Aorta (tissue), 5 donors: ENCODE measurements at regions not wholly inside any gene's neighbourhood (a gene's known extent, or its start where the extent isn't known, plus 50 kb on each side); places are given as distances from the start of the nearest gene placed in this dataset.

Experiments used
- ATAC-seq: fragments of 200-7000 bp; cut with Tn5 transposase; one replicate; pipeline ENCODE4 v1.9.1; 2022; ENCODE audit warnings: moderate library complexity; ENCODE audit not compliant: low FRiP score
- DNase-seq, 2 donors: peaks; one replicate each; pipeline ENCODE4 v3.0.0-alpha.2; 2020
- H3K27ac ChIP-seq, 2 donors: one replicate each; pipeline ENCODE4 v1.5.1; 2013; ENCODE audit warnings: low read length in 2 of 2, mild to moderate bottlenecking in 2 of 2, moderate library complexity in 2 of 2, control low read depth in 1 of 2, inconsistent platforms in 1 of 2, low read depth in 1 of 2
- H3K27me3 ChIP-seq, 2 donors: one replicate each; pipeline ENCODE4 v1.6.1; 2013; ENCODE audit warnings: control low read depth in 1 of 2, low read length in 1 of 2, mild to moderate bottlenecking in 1 of 2, moderate library complexity in 1 of 2; ENCODE audit not compliant: insufficient read depth in 2 of 2, control insufficient read depth in 1 of 2
- H3K36me3 ChIP-seq, 2 donors: one replicate each; pipeline ENCODE4 v1.6.1; 2013; ENCODE audit warnings: control low read depth in 1 of 2, low read length in 1 of 2, mild to moderate bottlenecking in 1 of 2; ENCODE audit not compliant: insufficient read depth in 2 of 2, control insufficient read depth in 1 of 2
- H3K4me1 ChIP-seq, 2 donors: one replicate each; pipeline ENCODE4 v1.6.1; 2013; ENCODE audit warnings: low read length in 2 of 2, control low read depth in 1 of 2, mild to moderate bottlenecking in 1 of 2, moderate library complexity in 1 of 2; ENCODE audit not compliant: insufficient read depth in 2 of 2, control insufficient read depth in 1 of 2
- H3K4me3 ChIP-seq, 2 donors: one replicate each; pipeline ENCODE4 v1.5.1; 2013; ENCODE audit warnings: low read length in 2 of 2, control low read depth in 1 of 2, mild to moderate bottlenecking in 1 of 2
- H3K9me3 ChIP-seq: one replicate; pipeline ENCODE4 v1.6.1; 2013; ENCODE audit warnings: mild to moderate bottlenecking, low read length; ENCODE audit not compliant: control insufficient read depth
- WGBS, 2 donors: extraction: QIAGEN DNeasy Blood & Tissue Kit; methylation state at CpG; one replicate each; pipeline ENCODE4 v1.1.7; 2013; 5-methylcytosine and 5-hydroxymethylcytosine counted together
- intact Hi-C, 2 donors: fragments of 100-400 bp; cut with DNase I; formaldehyde crosslinking; loops; one replicate each; pipeline versions ENCODE4 v1.14.2 to v1.15.0; 2022
- donor health status: healthy with polysubstance abuse.
- donor health status: Bipolar disorder and iron deficiency.
- donor health status: DM: no; HTN: no; CAD: no.
- donor health status: DM: no; HTN: no; CAD: no.
- donor health status: DM: yes; HTN: yes; CAD: no.

DNA sequence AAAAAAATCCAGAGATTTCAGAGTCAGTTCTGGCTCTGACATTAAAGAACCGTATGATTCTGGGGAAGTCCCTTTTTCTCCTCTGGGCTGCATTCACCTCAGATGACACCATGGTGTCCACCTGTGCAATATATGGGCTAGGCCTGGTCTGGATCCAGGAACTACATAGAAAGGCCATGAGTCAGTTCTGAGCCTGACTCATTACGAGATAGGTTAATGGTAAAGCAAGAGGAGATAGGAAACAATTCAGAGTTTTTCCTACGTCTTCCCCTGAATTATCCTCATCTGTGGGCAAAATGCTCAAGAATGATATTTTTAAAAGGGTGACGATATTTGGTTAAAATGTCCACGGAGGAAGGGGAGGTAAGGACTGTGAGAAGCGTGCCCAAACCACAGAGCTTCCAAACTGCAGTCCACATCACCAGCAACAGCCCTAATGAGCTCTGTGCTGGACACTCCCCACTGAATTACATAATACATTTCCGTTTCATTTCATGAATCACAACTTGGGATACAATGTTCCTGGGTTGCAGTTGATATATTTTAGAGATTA lies 180.1 kb upstream of the OSR1 start:
- DNase-seq (peak in 1 of 2 donors; percentile 57), ATAC-seq (peak; percentile 77)
- no peaks in the 10 kb centered on the region for H3K36me3 ChIP-seq
- intact Hi-C loops: no loop called here
- no peaks in the 10 kb centered on the region for H3K4me1 ChIP-seq
- H3K27ac ChIP-seq: peak overlapping the region in 1 of 2 donors; percentile 32
- peaks cover 2% of the 10 kb centered on the region for H3K9me3 ChIP-seq
- WGBS, 2 donors: 22 to 31% methylated on average over 7 of the region's 7 CpGs
- H3K27me3 ChIP-seq: no peaks in the 10 kb centered on the region
- H3K4me3 ChIP-seq: no peak overlapping the region

DNA sequence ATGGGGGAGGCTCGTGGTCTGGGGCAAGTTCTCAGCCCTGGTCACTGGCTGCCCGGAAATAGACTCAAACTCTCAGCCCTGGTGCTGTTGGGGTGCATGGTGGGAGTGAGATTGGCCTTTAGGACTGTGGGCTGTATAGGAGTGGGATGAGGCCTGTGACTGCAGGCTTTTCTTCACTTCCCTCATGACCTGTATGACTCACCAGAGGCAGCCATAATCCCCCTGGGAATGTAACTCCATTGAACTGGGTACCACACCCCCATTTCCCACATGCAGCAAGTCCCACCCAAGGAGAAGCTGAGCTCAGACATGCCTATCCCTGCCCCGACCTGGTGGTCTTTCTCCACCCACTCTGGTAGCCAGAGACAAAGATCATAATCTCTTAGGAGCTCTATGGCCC lies 177.7 kb upstream of the OSR1 start:
- no peak for ATAC-seq
- H3K4me3 ChIP-seq: no peak overlapping the region
- H3K36me3 ChIP-seq: no peaks in the 10 kb centered on the region
- no peak for DNase-seq
- 65 to 77% methylated on average over 3 of the region's 3 CpGs for WGBS, 2 donors
- intact Hi-C loops: no loop called here
- H3K27me3 ChIP-seq: no peaks in the 10 kb centered on the region
- H3K27ac ChIP-seq: no peak overlapping the region
- peaks cover 2% of the 10 kb centered on the region for H3K9me3 ChIP-seq
- no peaks in the 10 kb centered on the region for H3K4me1 ChIP-seq

DNA sequence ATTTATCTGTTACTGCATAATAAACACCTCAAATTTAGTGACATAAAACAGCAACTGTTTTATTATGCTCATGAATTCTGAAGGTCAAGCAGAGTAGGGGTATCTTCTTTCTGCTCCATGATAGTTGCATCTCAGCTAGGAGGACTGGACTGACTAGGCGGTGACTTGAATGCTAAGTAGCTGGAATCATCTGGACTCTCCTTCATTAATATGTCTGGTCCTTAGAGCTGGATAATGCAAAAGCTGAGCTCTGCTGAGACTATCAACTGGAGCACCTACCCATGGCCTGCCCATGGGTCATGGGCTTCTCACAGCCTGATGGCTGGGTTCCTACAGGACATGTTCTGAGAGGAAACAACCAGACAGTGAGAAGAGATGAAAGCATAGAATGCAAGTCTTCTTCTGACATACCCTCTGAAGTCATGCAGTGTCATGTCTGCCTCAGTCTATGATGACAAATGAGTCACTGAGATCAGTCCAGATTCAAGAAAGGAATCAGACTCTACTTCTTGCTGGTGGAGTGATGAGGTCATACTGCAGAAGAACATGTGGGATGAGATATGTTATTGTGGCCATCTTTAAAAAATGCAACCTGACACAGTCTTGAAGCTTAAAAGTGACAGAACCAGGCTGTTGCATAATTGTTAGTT lies 174.2 kb upstream of the OSR1 start:
- no peak overlapping the region for H3K27ac ChIP-seq
- DNase-seq: no peak
- H3K4me1 ChIP-seq: no peaks in the 10 kb centered on the region
- no peaks in the 10 kb centered on the region for H3K27me3 ChIP-seq
- H3K9me3 ChIP-seq: peaks cover 2% of the 10 kb centered on the region
- intact Hi-C loops: no loop called here
- no peak overlapping the region for H3K4me3 ChIP-seq
- H3K36me3 ChIP-seq: no peaks in the 10 kb centered on the region
- WGBS, 2 donors: 99 to 100% methylated on average over 1 of the region's 1 CpG
- no peak for ATAC-seq

DNA sequence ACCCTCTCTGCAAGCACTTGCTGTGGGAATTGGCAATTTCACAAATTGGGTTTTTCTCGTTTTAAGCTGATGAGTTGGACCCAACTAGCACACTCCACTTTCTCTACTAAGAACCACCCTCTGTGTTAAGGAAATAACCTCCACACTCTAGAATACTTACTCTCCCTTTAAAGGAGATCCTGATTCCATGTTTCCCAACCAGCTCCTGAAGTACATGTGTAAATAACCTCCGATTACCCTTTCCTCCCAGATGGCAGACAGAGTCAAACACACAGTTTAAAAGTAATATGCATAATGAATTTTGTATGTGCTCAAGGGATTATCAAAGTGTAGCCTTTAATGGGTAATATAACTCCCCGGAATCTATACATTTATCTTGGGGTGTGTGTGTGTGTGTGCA lies 171.3 kb upstream of the OSR1 start:
- ATAC-seq: no peak

DNA sequence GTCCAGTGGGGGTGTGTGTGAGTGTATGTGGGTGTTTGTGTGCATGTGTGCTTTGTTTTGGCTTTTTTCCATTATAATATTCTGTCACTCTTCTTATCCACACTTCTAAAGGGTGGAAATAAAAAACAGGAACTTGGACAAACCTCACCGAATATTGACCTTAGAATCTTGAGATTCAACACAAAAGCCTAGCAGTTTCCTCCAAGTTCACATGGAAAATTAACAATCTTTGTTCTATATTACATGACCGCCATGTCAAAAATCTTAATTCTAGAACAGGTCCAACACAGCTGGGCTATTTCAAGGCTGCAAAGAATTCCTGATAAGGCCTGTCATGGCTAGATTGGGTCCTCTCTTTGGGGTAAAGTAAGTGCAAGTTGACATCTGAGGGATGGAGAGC lies 169.3 kb upstream of the OSR1 start:
- intact Hi-C loops: no loop called here
- Histone ChIP-seq H3K4me3 (no peak overlapping the region), H3K27ac (no peak overlapping the region), H3K9me3 (no peaks in the 10 kb centered on the region), H3K4me1 (no peaks in the 10 kb centered on the region), H3K36me3 (no peaks in the 10 kb centered on the region), H3K27me3 (no peaks in the 10 kb centered on the region)
- ATAC-seq (no peak), DNase-seq (no peak)
- 42 to 55% methylated on average over 2 of the region's 2 CpGs for WGBS, 2 donors

More for the DNA sequence above, 171.3 kb upstream of the OSR1 start:
- DNase-seq: no peak
- Histone ChIP-seq H3K4me3 (no peak overlapping the region), H3K27me3 (no peaks in the 10 kb centered on the region), H3K4me1 (no peaks in the 10 kb centered on the region), H3K27ac (no peak overlapping the region), H3K36me3 (no peaks in the 10 kb centered on the region), H3K9me3 (no peaks in the 10 kb centered on the region)
- intact Hi-C loops: no loop called here
- WGBS, 2 donors: 78 to 90% methylated on average over 3 of the region's 3 CpGs

DNA sequence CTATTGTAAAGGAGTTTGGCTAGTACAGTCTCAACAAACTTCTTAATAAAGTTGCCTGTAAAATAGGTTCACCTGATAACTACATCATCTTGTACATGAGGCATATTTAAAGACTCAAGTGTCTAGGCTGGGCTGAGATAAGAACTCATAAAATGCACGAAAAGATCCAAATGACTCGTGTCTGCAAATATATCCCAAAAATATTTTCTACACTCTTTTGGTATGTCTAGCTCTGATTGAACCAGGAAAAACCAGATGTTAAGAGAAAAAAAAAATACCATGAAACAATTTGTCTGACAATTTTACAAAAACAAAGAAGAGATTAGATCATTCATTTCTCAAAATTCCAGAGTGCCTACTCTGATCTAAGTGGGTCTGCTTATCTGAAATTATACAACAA lies 166.9 kb upstream of the OSR1 start:
- Histone ChIP-seq H3K27me3 (no peaks in the 10 kb centered on the region), H3K36me3 (no peaks in the 10 kb centered on the region), H3K4me1 (no peaks in the 10 kb centered on the region), H3K27ac (no peak overlapping the region), H3K9me3 (no peaks in the 10 kb centered on the region), H3K4me3 (no peak overlapping the region)
- no peak for DNase-seq
- intact Hi-C loops: no loop called here
- no peak for ATAC-seq
- whole genome bisulfite sequencing, 2 donors: 5 to 6% methylated on average over 2 of the region's 2 CpGs

DNA sequence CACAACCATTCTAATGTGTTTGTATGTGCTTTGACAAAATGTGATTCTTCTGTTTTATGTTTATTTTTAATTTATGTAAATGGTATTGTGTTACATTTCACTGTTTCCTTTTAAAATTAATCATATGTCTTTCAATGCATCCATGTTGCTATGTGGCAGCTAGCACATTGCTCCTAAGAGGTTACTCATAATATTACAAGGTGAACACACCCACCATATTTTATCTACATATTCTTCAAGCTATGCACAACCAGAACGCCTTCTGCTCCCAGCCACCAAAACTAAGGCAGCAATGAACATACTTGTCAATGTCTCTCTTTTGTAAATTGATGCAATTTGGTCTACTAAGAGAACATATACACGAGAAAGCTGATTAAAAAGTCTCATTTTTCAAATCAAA lies 160.6 kb upstream of the OSR1 start:
- intact Hi-C loops: no loop called here
- Histone ChIP-seq H3K9me3 (no peaks in the 10 kb centered on the region), H3K27ac (no peak overlapping the region), H3K4me3 (no peak overlapping the region), H3K36me3 (no peaks in the 10 kb centered on the region), H3K27me3 (no peaks in the 10 kb centered on the region), H3K4me1 (no peaks in the 10 kb centered on the region)
- DNase-seq (no peak), ATAC-seq (no peak)
- 93 to 96% methylated on average over 2 of the region's 2 CpGs for WGBS, 2 donors

DNA sequence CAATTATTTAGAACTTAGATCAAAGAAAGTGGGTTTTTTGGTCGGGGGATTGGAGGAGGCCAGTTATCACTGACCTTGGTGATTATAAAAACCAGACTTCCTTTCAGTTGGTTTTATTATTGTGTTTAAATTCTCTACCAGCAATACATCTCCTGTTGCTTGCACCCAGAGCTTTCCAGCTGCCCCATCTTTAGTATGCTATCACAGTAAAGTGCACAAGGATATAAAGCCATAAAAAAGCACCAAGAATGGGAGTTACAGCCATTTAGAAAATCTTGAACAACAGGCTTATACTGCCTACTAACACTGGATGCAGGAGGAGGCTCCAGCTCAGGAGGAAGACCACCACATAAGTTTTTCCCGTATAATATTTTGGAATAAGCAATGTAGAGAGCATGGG lies 148.7 kb upstream of the OSR1 start:
- no peaks in the 10 kb centered on the region for H3K9me3 ChIP-seq
- H3K4me3 ChIP-seq: no peak overlapping the region
- no peak for ATAC-seq
- H3K36me3 ChIP-seq: no peaks in the 10 kb centered on the region
- no peaks in the 10 kb centered on the region for H3K27me3 ChIP-seq
- no peaks in the 10 kb centered on the region for H3K4me1 ChIP-seq
- DNase-seq: no peak
- WGBS, 2 donors: 91 to 94% methylated on average over 2 of the region's 2 CpGs
- H3K27ac ChIP-seq: no peak overlapping the region
- intact Hi-C loops: no loop called here
